Mesendoderm (in vitro differentiated cells): ENCODE measurements at regions not wholly inside any gene's neighbourhood (a gene's known extent, or its start where the extent isn't known, plus 50 kb on each side); places are given as distances from the start of the nearest gene placed in this dataset.
A peak's percentile ranks its signal among the peaks of the same experiment; 100 is the strongest.
"Not testable (repeated sequence)": the region's sequence is repeated elsewhere in the genome, so short reads cannot be mapped to it uniquely, and the experiment has no call there.

Source experiments
- DNase-seq: peaks from one replicate; pipeline ENCODE4 v3.0.0; 2013
- H2AK5ac ChIP-seq: 2 replicates; pipeline ENCODE4 v1.6.1; 2013; ENCODE audit warnings: low read length, inconsistent platforms
- H2BK120ac ChIP-seq: 2 replicates; pipeline ENCODE4 v1.6.1; 2013; ENCODE audit warnings: low read depth, mild to moderate bottlenecking, low read length, moderate library complexity, mixed read lengths
- H2BK15ac ChIP-seq: replicated peaks from 2 replicates; pipeline ENCODE4 v1.6.1; 2013; ENCODE audit warnings: low read depth, mild to moderate bottlenecking, moderate library complexity
- H2BK5ac ChIP-seq: 2 replicates; pipeline ENCODE4 v1.6.1; 2013; ENCODE audit warnings: low read length, inconsistent platforms
- H3K18ac ChIP-seq: 2 replicates; pipeline ENCODE4 v1.6.1; 2013; ENCODE audit warnings: mild to moderate bottlenecking, low read length, mixed read lengths
- H3K23ac ChIP-seq: one replicate; pipeline ENCODE4 v1.6.1; 2013; ENCODE audit warnings: low read length
- H3K27ac ChIP-seq: 2 replicates; pipeline ENCODE4 v1.5.1; 2013; ENCODE audit warnings: low read depth, mild to moderate bottlenecking, inconsistent platforms, low read length, moderate library complexity
- H3K27me3 ChIP-seq: 2 replicates; pipeline ENCODE4 v1.6.1; 2013; ENCODE audit warnings: low read length, control low read depth, mild to moderate bottlenecking, inconsistent platforms; ENCODE audit not compliant: insufficient read depth, poor library complexity
- H3K36me3 ChIP-seq: 2 replicates; pipeline ENCODE4 v1.6.1; 2013; ENCODE audit warnings: low read length, inconsistent platforms; ENCODE audit not compliant: control insufficient read depth, insufficient read depth
- H3K4ac ChIP-seq: one replicate; pipeline ENCODE4 v1.6.1; 2013; ENCODE audit warnings: low read depth, mild to moderate bottlenecking, low read length, moderate library complexity
- H3K4me1 ChIP-seq: 2 replicates; pipeline ENCODE4 v1.6.1; 2013; ENCODE audit warnings: low read depth, low read length, inconsistent platforms; ENCODE audit not compliant: control insufficient read depth
- H3K4me2 ChIP-seq: 2 replicates; pipeline ENCODE4 v1.6.1; 2013; ENCODE audit warnings: low read length
- H3K4me3 ChIP-seq: 2 replicates; pipeline ENCODE4 v1.5.1; 2013; ENCODE audit warnings: mild to moderate bottlenecking, low read length
- H3K56ac ChIP-seq: one replicate; pipeline ENCODE4 v1.6.1; 2013; ENCODE audit warnings: low read length
- H3K79me1 ChIP-seq: 2 replicates; pipeline ENCODE4 v1.6.1; 2013; ENCODE audit warnings: low read length, inconsistent platforms
- H3K79me2 ChIP-seq: 2 replicates; pipeline ENCODE4 v1.6.1; 2013; ENCODE audit warnings: mild to moderate bottlenecking, low read length; ENCODE audit not compliant: control insufficient read depth, insufficient read depth
- H3K9ac ChIP-seq: 2 replicates; pipeline ENCODE4 v1.6.1; 2013; ENCODE audit warnings: low read length, inconsistent platforms
- H4K5ac ChIP-seq: one replicate; pipeline ENCODE4 v1.6.1; 2013; ENCODE audit warnings: low read length
- H4K8ac ChIP-seq: one replicate; pipeline ENCODE4 v1.6.1; 2013; ENCODE audit warnings: low read depth, mild to moderate bottlenecking, control low read depth, low read length, moderate library complexity
- WGBS: extraction: QIAGEN DNeasy Blood & Tissue Kit; methylation state at CpG from one replicate; pipeline ENCODE4 v1.1.7; 2013; ENCODE audit warnings: low lambda C conversion rate, missing lambda C conversion rate; ENCODE audit not compliant: insufficient coverage; ENCODE audit errors: extremely low coverage; 5-methylcytosine and 5-hydroxymethylcytosine counted together

- no peak overlapping the region for H2AK5ac ChIP-seq
- peak overlapping the region; percentile 74 for H2BK15ac ChIP-seq
- peak overlapping the region; percentile 19 for H3K27ac ChIP-seq
These were observed 1218.9 kb downstream of the ROBO2 start for GRCh38 chr3:78258798-78259197.

GRCh38 chr3:78260388-78260787 lies 1220.5 kb downstream of the ROBO2 start:
- no peak overlapping the region for H3K4me2 ChIP-seq
- no peak overlapping the region for H3K23ac ChIP-seq
- WGBS = no CpG with 5 or more reads among the region's 1 CpG
- H4K8ac ChIP-seq = no peak overlapping the region
- H2BK5ac ChIP-seq = no peak overlapping the region
- no peak overlapping the region for H2AK5ac ChIP-seq
- no peaks in the 10 kb centered on the region for H3K36me3 ChIP-seq
- H3K79me1 ChIP-seq = no peaks in the 10 kb centered on the region
- H3K9ac ChIP-seq = no peak overlapping the region
- DNase-seq = no peak
- no peak overlapping the region for H3K4me3 ChIP-seq
- H3K4ac ChIP-seq = no peak overlapping the region
- H3K27ac ChIP-seq = no peak overlapping the region
- H3K79me2 ChIP-seq = no peaks in the 10 kb centered on the region
- no peaks in the 10 kb centered on the region for H3K4me1 ChIP-seq
- no peak overlapping the region for H2BK120ac ChIP-seq
- H2BK15ac ChIP-seq = no peak overlapping the region
- no peak overlapping the region for H4K5ac ChIP-seq
- no peak overlapping the region for H3K18ac ChIP-seq
- H3K56ac ChIP-seq = no peak overlapping the region
- H3K27me3 ChIP-seq = no peaks in the 10 kb centered on the region

More at GRCh38 chr3:78258798-78259197, 1218.9 kb downstream of the ROBO2 start:
- Histone ChIP-seq H3K4me1 (no peaks in the 10 kb centered on the region), H3K23ac (no peak overlapping the region), H3K4ac (no peak overlapping the region), H3K18ac (no peak overlapping the region), H3K9ac (no peak overlapping the region), H3K79me1 (no peaks in the 10 kb centered on the region), H4K8ac (no peak overlapping the region), H3K4me3 (no peak overlapping the region), H3K27me3 (no peaks in the 10 kb centered on the region), H2BK5ac (no peak overlapping the region), H3K56ac (no peak overlapping the region), H4K5ac (no peak overlapping the region), H3K4me2 (no peak overlapping the region), H2BK120ac (peak overlapping the region; percentile 61), H3K36me3 (no peaks in the 10 kb centered on the region), H3K79me2 (no peaks in the 10 kb centered on the region)
- peak; percentile 75 for DNase-seq

DNA sequence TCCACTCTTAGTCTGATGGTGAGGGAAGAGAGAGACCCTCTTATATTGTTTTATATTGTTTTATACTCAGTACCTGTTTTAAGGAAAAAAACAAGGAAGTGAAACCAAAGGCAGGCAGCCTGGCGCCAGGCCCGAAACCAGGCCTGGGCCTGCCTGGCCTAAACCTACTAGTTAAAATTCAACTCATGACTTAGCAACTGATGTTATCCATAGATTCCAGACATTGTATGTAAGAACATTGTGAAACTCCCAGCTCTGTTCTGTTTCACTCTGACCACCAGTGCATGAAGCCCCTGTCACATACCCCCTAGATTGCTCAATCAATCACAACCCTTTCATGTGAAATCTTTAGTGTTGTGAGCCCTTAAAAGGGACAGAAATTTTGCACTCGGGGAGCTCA lies 1226.7 kb downstream of the ROBO2 start:
- not testable (repeated sequence) for H2BK120ac ChIP-seq, H3K4ac ChIP-seq, H3K79me1 ChIP-seq, H2BK15ac ChIP-seq, H3K56ac ChIP-seq, H3K4me2 ChIP-seq, H3K36me3 ChIP-seq, H3K27me3 ChIP-seq, H3K79me2 ChIP-seq, H3K27ac ChIP-seq, H3K4me3 ChIP-seq, H2AK5ac ChIP-seq, H4K5ac ChIP-seq, H3K4me1 ChIP-seq, H2BK5ac ChIP-seq, H3K23ac ChIP-seq, H3K9ac ChIP-seq, H4K8ac ChIP-seq, H3K18ac ChIP-seq
- peak; percentile 48 for DNase-seq
- WGBS = no CpG with 5 or more reads among the region's 3 CpGs

- no peak overlapping the region for H2BK120ac ChIP-seq
- no peaks in the 10 kb centered on the region for H3K79me1 ChIP-seq
- H4K8ac ChIP-seq = no peak overlapping the region
- H3K23ac ChIP-seq = no peak overlapping the region
- no peak overlapping the region for H3K4me3 ChIP-seq
- H3K79me2 ChIP-seq = no peaks in the 10 kb centered on the region
- H3K9ac ChIP-seq = no peak overlapping the region
- H2AK5ac ChIP-seq = no peak overlapping the region
- no peak overlapping the region for H4K5ac ChIP-seq
- no peak overlapping the region for H3K4me2 ChIP-seq
- no peak overlapping the region for H2BK15ac ChIP-seq
- no peaks in the 10 kb centered on the region for H3K27me3 ChIP-seq
- no peak overlapping the region for H3K56ac ChIP-seq
- no peaks in the 10 kb centered on the region for H3K36me3 ChIP-seq
- H3K18ac ChIP-seq = no peak overlapping the region
- no peak overlapping the region for H3K27ac ChIP-seq
- peaks cover 1% of the 10 kb centered on the region for H3K4me1 ChIP-seq
- no peak overlapping the region for H2BK5ac ChIP-seq
- no peak for DNase-seq
- no peak overlapping the region for H3K4ac ChIP-seq
These were observed 1227.3 kb downstream of the ROBO2 start for GRCh38 chr3:78267235-78267634.

- Histone ChIP-seq H3K23ac (no peak overlapping the region), H3K4ac (no peak overlapping the region), H3K27ac (no peak overlapping the region), H2BK15ac (no peak overlapping the region), H3K56ac (no peak overlapping the region), H3K36me3 (no peaks in the 10 kb centered on the region), H3K4me2 (no peak overlapping the region), H3K79me1 (no peaks in the 10 kb centered on the region), H4K5ac (no peak overlapping the region), H3K4me1 (peaks cover 1% of the 10 kb centered on the region), H3K9ac (no peak overlapping the region), H3K27me3 (no peaks in the 10 kb centered on the region), H3K79me2 (no peaks in the 10 kb centered on the region), H3K18ac (no peak overlapping the region), H2BK5ac (no peak overlapping the region), H4K8ac (no peak overlapping the region), H3K4me3 (no peak overlapping the region), H2AK5ac (peak overlapping the region; percentile 92), H2BK120ac (no peak overlapping the region)
- no peak for DNase-seq
- no CpG with 5 or more reads among the region's 2 CpGs for WGBS
These were observed 1228.2 kb downstream of the ROBO2 start for GRCh38 chr3:78268087-78268486.

- Histone ChIP-seq H4K8ac (no peak overlapping the region), H2BK120ac (no peak overlapping the region), H3K79me1 (no peaks in the 10 kb centered on the region), H3K23ac (no peak overlapping the region), H3K4me1 (peaks cover 1% of the 10 kb centered on the region), H3K9ac (no peak overlapping the region), H2BK5ac (no peak overlapping the region), H2BK15ac (no peak overlapping the region), H3K18ac (no peak overlapping the region), H3K79me2 (no peaks in the 10 kb centered on the region), H3K4me3 (no peak overlapping the region), H3K4me2 (no peak overlapping the region), H2AK5ac (peak overlapping the region; percentile 97), H3K36me3 (no peaks in the 10 kb centered on the region), H3K27ac (peak overlapping the region; percentile 51), H3K56ac (peak overlapping the region; percentile 46), H3K27me3 (no peaks in the 10 kb centered on the region), H4K5ac (no peak overlapping the region), H3K4ac (no peak overlapping the region)
- DNase-seq = peak; percentile 81
- no CpG with 5 or more reads among the region's 5 CpGs for WGBS
These were observed 1229.1 kb downstream of the ROBO2 start for GRCh38 chr3:78268716-78269668.
